ENCODE measurements at regions not wholly inside any gene's neighbourhood (a gene's known extent, or its start where the extent isn't known, plus 50 kb on each side); places are given as distances from the start of the nearest gene placed in this dataset.

GRCh38 chr10:129416155-129416554 lies 50.9 kb upstream of the MGMT start:
- TF ChIP-seq CTCF (IDR thresholded peaks at IDR 0.05; ENCODE audit: low read depth, low read length, missing input control): no peak
- no peak for TF ChIP-seq FOXA2 (IDR thresholded peaks at IDR 0.05)
- no peak for TF ChIP-seq GABPA (IDR thresholded peaks at IDR 0.05 in 1 of 2, conservative IDR thresholded peaks at IDR 0.05 in 1 of 2)
- TF ChIP-seq FOXA1 (IDR thresholded peaks at IDR 0.05): no peak
- TF ChIP-seq MAX (IDR thresholded peaks at IDR 0.05): no peak
- TF ChIP-seq YY1 (IDR thresholded peaks at IDR 0.05): no peak
- no peak for TF ChIP-seq TAF1 (conservative IDR thresholded peaks at IDR 0.05)
- TF ChIP-seq EGR1 (IDR thresholded peaks at IDR 0.05; ENCODE audit: low read depth in 2 of 2): no peak
- TF ChIP-seq RAD21 (IDR thresholded peaks at IDR 0.05): no peak
- no peak for TF ChIP-seq REST (IDR thresholded peaks at IDR 0.05)
- no peak for TF ChIP-seq RXRA (IDR thresholded peaks at IDR 0.05)
- TF ChIP-seq SP1 (IDR thresholded peaks at IDR 0.05): no peak

Data from liver (tissue), 3 donors.